A673 (cell line): ENCODE measurements at regions not wholly inside any gene's neighbourhood (a gene's known extent, or its start where the extent isn't known, plus 50 kb on each side); places are given as distances from the start of the nearest gene placed in this dataset.

ENCODE experiments used
- CTCF ChIP-seq: fragments of 300-800, 200-600 bp; sonication (generic); conservative IDR thresholded peaks from 2 replicates; pipeline ENCODE4 v1.5.1; 2017; ENCODE audit warnings: low read depth, mild to moderate bottlenecking, antibody characterized with exemption, low read length, moderate library complexity, mixed read lengths
- EZH2 ChIP-seq: fragments of 200-600 bp; sonication (generic); IDR thresholded peaks from 2 replicates; pipeline ENCODE4 v1.6.1; 2017; ENCODE audit warnings: borderline replicate concordance, low read depth, mild to moderate bottlenecking, mixed read lengths, antibody characterized with exemption, low read length; ENCODE audit not compliant: poor library complexity, severe bottlenecking

GRCh38 chr4:74682567-74683359 lies 111.6 kb downstream of the BTC start:
- no peak for TF ChIP-seq EZH2
- no peak for TF ChIP-seq CTCF
